Pulmonary artery endothelial cell (primary cell): ENCODE measurements at regions not wholly inside any gene's neighbourhood (a gene's known extent, or its start where the extent isn't known, plus 50 kb on each side); places are given as distances from the start of the nearest gene placed in this dataset.

Experiments used
- DNase-seq: peaks from one replicate; pipeline ENCODE4 v3.0.0-alpha.2; 2011; ENCODE audit warnings: low read depth, low spot score

GRCh38 chr5:173689737-173690360 is 73.4 kb upstream of the BOD1 start:
- no peak for DNase-seq

GRCh38 chr5:173691931-173692330 is 75.5 kb upstream of the BOD1 start:
- DNase-seq, result no peak

GRCh38 chr5:173693670-173694069 is 77.2 kb upstream of the BOD1 start:
- no peak for DNase-seq

- DNase-seq, result no peak
Measured at GRCh38 chr5:173696216-173696615, 79.8 kb upstream of the BOD1 start.

- no peak for DNase-seq
Measured at GRCh38 chr5:173697931-173698579, 81.6 kb upstream of the BOD1 start.

- no peak for DNase-seq
Measured at GRCh38 chr5:173699966-173700365, 83.5 kb upstream of the BOD1 start.

GRCh38 chr5:173703466-173703865 is 87.0 kb upstream of the BOD1 start:
- DNase-seq, result no peak

GRCh38 chr5:173704615-173705511 is 88.4 kb upstream of the BOD1 start:
- no peak for DNase-seq

- DNase-seq, result no peak
Measured at GRCh38 chr5:173705512-173706044, 89.1 kb upstream of the BOD1 start.

- no peak for DNase-seq
Measured at GRCh38 chr5:173706700-173707099, 90.2 kb upstream of the BOD1 start.

GRCh38 chr5:173707392-173707791 is 90.9 kb upstream of the BOD1 start:
- DNase-seq, result no peak

- DNase-seq, result no peak
Measured at GRCh38 chr5:173709145-173709544, 92.7 kb upstream of the BOD1 start.

- DNase-seq, result no peak
Measured at GRCh38 chr5:173709761-173710160, 93.3 kb upstream of the BOD1 start.

GRCh38 chr5:173710528-173710927 is 94.1 kb upstream of the BOD1 start:
- DNase-seq, result no peak

- DNase-seq, result no peak
Measured at GRCh38 chr5:173711466-173711865, 95.0 kb upstream of the BOD1 start.

- DNase-seq, result no peak
Measured at GRCh38 chr5:173712609-173713175, 96.2 kb upstream of the BOD1 start.

GRCh38 chr5:173714551-173715428 is 98.3 kb upstream of the BOD1 start:
- no peak for DNase-seq

- DNase-seq, result no peak
Measured at GRCh38 chr5:173715607-173716006, 99.2 kb upstream of the BOD1 start.

GRCh38 chr5:173716058-173716682 is 99.7 kb upstream of the BOD1 start:
- no peak for DNase-seq

- no peak for DNase-seq
Measured at GRCh38 chr5:173717959-173718358, 101.5 kb upstream of the BOD1 start.
